Activated CD4-positive, alpha-beta T cell treated with anti-CD3 and anti-CD28 coated beads, Interleukin-2, Interleukin-6, amounts not matched to agents 100 ng/mL and 50 ng/mL, durations not matched to agents 16 hours and 8 hours (primary cell): ENCODE measurements at regions not wholly inside any gene's neighbourhood (a gene's known extent, or its start where the extent isn't known, plus 50 kb on each side); places are given as distances from the start of the nearest gene placed in this dataset.
"Not testable (repeated sequence)": the region's sequence is repeated elsewhere in the genome, so short reads cannot be mapped to it uniquely, and the experiment has no call there.

ENCODE experiments used
- DNase-seq: peaks from one replicate; pipeline ENCODE4 v3.0.0-alpha.2; 2020

GRCh38 chr5:98521821-98522220, 251.6 kb upstream of the RGMB start:
- DNase-seq: no peak

- no peak for DNase-seq
These were observed 248.7 kb upstream of the RGMB start for GRCh38 chr5:98524773-98525172.

GRCh38 chr5:98527846-98528245, 245.6 kb upstream of the RGMB start:
- no peak for DNase-seq

- no peak for DNase-seq
These were observed 244.1 kb upstream of the RGMB start for GRCh38 chr5:98529321-98529720.

GRCh38 chr5:98530224-98530623, 243.2 kb upstream of the RGMB start:
- no peak for DNase-seq

- no peak for DNase-seq
These were observed 237.6 kb upstream of the RGMB start for GRCh38 chr5:98535901-98536300.

GRCh38 chr5:98540056-98540455, 233.4 kb upstream of the RGMB start:
- DNase-seq: no peak

GRCh38 chr5:98541641-98542040, 231.8 kb upstream of the RGMB start:
- DNase-seq: no peak

- no peak for DNase-seq
These were observed 230.0 kb upstream of the RGMB start for GRCh38 chr5:98543490-98543889.

GRCh38 chr5:98546924-98547323, 226.5 kb upstream of the RGMB start:
- DNase-seq: not testable (repeated sequence)

- DNase-seq: no peak
These were observed 216.8 kb upstream of the RGMB start for GRCh38 chr5:98556712-98557111.

- DNase-seq: no peak
These were observed 215.5 kb upstream of the RGMB start for GRCh38 chr5:98557916-98558315.

- DNase-seq: no peak
These were observed 209.4 kb upstream of the RGMB start for GRCh38 chr5:98563885-98564653.

GRCh38 chr5:98564836-98565235, 208.6 kb upstream of the RGMB start:
- DNase-seq: no peak

- DNase-seq: no peak
These were observed 205.1 kb upstream of the RGMB start for GRCh38 chr5:98568336-98568735.

- DNase-seq: no peak
These were observed 204.2 kb upstream of the RGMB start for GRCh38 chr5:98569288-98569687.

- no peak for DNase-seq
These were observed 203.5 kb upstream of the RGMB start for GRCh38 chr5:98570010-98570409.

- no peak for DNase-seq
These were observed 202.7 kb upstream of the RGMB start for GRCh38 chr5:98570661-98571191.

GRCh38 chr5:98573834-98574320, 199.6 kb upstream of the RGMB start:
- no peak for DNase-seq

- no peak for DNase-seq
These were observed 197.2 kb upstream of the RGMB start for GRCh38 chr5:98576275-98576674.

GRCh38 chr5:98578438-98578837, 195.0 kb upstream of the RGMB start:
- DNase-seq: no peak

GRCh38 chr5:98581112-98581997, 192.1 kb upstream of the RGMB start:
- no peak for DNase-seq

- no peak for DNase-seq
These were observed 189.9 kb upstream of the RGMB start for GRCh38 chr5:98583586-98583985.
